Epithelial cell of prostate (primary cell): ENCODE measurements at regions not wholly inside any gene's neighbourhood (a gene's known extent, or its start where the extent isn't known, plus 50 kb on each side); places are given as distances from the start of the nearest gene placed in this dataset.

Experiments
- DNase-seq: peaks from one replicate; pipeline ENCODE4 v3.0.0-alpha.2; 2011; ENCODE audit warnings: low read depth, low spot score
- H3K27ac ChIP-seq: fragments of 450-650 bp; 2 replicates; pipeline ENCODE4 v1.5.1; 2017; ENCODE audit warnings: mild to moderate bottlenecking

DNA sequence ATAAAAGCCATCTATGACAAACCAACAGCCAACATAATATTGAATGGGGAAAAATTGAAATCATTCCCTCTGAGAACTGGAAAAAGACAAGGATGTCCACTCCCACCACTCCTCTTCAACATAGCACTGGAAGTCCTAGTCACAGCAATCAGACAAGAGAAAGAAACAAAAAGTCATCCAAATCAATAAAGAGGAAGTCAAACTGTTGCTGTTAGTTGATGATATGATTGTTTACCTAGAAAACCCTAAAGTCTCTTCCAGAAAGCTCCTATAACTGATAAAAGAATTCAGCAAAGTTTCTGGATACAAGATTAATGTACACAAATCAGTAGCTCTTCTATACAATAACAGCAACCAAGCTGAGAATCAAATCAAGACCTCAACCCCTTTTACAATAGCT is 285.1 kb upstream of the PHF14 start:
- no peak overlapping the region for H3K27ac ChIP-seq
- no peak for DNase-seq

DNA sequence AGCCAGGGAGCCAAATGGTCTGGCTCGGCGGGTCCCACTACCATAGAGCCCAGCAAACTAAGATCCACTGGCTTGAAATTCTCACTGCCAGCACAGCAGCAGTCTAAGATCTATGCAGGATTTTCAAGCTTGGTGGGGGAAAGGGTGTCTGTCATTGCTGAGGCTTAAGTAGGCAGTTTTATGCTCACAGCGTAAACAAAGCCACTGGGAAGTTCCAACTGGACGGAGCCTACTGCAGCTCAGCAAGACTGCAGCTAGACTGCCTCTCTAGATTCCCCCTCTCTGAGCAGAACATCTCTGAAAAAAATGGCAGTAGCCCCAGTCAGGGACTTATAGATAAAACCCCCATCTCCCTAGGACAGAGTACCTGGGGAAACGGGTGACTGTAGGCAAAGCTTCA is 277.6 kb upstream of the PHF14 start:
- H3K27ac ChIP-seq = no peak overlapping the region
- DNase-seq = no peak

DNA sequence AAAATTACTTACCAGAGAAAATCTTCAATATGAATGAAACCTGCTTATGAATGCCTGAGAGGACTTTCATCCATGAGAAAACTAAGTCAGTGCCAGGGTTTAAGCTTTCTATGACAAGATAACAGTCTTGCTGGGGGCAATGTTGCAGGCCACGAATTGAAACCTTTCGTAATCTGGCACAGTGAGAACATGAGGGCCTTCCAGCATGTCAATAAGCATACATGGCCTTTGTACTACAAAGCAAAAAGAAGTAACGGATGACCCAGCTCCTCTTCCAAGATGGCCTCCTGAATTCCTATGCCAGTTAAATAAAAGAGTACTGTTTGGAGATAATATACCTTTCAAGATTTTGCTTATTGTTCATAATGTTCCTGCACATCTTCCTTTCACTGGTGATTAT is 270.6 kb upstream of the PHF14 start:
- no peak overlapping the region for H3K27ac ChIP-seq
- DNase-seq = no peak

DNA sequence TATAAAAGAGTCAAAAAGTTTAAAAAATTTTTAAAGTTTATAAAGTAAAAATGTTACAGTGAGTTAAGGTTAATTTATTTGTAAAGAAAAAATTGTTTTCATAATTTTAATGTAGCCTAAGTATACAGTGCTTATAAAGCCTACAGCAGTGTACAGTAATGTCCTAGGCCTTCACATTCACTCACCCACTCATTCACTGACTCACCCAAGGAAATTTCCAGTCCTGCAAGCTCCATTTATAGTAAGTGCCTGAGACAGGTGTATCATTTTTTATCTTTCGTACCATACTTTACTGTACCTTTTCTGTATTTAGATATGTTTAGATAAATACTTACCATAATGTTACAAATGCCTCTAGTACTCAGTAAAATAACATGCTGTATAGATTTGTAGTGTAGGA is 269.7 kb upstream of the PHF14 start:
- peak; percentile 10 for DNase-seq
- H3K27ac ChIP-seq = no peak overlapping the region

DNA sequence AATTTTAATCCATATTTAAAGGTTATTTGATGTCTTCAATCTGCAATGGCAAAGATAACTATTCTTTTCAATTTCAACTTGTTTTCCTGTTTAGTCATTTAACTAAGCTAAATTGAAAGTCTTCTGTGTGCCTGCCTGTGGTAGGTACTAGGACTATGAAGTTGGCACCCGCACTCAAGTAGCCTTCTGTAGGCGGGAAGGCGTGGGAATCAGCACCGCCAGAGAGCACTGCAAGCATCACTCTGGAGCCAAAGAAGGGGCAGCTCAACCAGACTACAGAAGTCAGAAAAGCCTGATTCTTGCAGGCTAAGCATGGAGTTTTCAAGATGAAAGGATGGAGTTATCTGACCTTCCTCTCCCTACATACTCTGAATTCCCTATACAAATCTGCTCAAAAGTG is 269.0 kb upstream of the PHF14 start:
- H3K27ac ChIP-seq = no peak overlapping the region
- DNase-seq = no peak

DNA sequence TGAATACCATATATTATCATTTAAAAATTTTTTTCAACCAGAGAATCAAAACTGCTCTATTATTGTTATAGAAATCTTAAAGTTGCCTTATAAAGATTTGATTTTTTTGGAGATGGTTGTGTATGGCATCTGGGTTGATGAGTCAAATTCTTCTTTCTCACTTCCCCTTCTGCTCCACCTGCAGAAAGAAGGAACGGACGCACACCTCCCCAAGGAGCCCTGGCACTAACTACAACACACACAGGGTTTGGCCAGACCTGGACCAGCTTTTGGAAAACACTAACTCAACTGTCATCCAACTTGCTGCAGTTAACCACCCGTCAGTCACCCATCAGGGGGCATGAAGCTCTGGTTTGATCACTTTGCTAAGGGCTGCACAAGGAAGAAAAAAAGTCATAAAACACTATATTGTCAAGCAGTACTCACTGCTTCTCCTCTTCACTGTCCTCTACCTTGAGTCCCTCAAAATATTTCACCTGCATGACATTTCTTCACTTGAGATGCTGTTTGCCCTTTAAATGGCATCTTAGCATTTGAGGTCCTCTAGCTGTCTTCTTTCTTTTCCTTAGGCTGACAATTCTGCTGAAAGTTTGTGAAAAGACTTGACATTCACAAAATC is 266.7 kb upstream of the PHF14 start:
- H3K27ac ChIP-seq = no peak overlapping the region

DNA sequence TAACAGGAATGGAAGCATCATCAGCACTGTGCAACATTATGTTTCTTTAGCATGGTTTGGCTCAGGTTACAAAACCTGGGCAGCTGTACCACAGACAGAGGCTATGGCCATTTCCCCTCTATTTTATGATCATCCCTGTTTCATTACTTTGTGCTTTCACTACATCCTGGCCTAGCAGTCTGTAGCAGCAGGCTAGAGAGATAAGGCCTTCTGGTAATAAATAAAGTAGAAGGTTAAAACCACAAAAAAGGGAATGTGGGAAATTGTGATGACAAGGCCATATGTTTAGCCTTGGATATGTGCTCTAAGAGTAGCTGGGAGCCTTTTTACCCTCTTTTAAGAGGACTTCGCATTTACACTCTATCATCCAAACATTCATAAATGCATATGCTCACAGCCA is 266.2 kb upstream of the PHF14 start:
- no peak overlapping the region for H3K27ac ChIP-seq
- DNase-seq = no peak

More for the DNA sequence above, 266.7 kb upstream of the PHF14 start:
- DNase-seq = no peak

DNA sequence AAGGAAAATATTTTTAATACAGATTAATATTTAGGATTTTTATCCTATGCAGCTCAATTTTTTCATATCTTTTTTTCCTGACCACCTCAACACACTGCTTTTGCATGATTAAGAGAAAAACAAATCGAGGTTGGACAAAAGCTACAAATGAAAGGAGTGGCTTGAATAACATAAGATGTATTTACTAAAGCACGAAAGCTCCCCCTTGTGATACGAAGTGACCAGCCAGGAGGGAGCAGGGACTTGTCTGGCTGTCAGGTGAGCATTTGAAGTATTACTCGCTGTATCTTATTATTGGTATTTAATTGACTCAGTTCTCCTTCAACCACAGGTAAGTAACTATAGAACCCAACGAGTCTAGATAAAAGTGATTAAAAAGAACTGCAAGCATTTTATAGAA is 265.2 kb upstream of the PHF14 start:
- DNase-seq = no peak
- H3K27ac ChIP-seq = no peak overlapping the region

DNA sequence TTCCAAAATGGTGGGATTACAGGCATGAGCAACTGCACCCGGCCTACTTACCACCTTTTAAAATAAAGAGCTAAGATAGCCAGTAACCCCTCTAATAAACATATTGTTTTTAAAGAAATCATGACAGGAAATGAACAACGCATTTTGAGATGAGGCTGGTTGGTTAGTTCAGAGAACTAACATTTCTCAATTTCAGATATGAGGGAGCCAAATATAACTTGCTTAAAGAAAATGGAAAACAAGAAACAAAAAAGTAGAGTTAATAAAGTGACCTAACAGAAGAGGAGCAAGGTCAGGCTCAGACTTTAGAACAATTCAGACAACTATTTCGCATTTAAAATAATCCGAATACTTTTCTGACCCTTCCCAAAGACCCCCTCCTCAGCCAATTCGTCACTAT is 254.9 kb upstream of the PHF14 start:
- H3K27ac ChIP-seq = no peak overlapping the region
- no peak for DNase-seq

DNA sequence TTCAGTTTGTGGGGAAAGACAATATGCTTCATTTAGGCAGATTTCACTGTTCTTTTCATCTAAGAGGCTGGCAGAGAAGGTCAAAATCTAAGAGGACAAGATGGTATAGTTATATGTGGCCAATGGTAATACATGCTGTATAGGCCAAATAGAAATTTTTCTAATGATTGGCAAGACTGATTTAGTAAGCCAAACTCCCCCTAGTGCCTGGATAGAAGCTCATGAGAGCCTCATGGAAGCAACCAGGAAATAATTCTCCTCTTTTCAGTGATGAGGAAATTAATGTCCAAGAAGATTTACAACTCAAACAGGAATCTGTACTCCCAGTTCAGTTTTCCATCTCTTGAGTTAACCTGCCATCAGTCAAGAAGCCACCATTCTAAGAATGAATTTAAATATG is 253.6 kb upstream of the PHF14 start:
- DNase-seq = no peak
- no peak overlapping the region for H3K27ac ChIP-seq

DNA sequence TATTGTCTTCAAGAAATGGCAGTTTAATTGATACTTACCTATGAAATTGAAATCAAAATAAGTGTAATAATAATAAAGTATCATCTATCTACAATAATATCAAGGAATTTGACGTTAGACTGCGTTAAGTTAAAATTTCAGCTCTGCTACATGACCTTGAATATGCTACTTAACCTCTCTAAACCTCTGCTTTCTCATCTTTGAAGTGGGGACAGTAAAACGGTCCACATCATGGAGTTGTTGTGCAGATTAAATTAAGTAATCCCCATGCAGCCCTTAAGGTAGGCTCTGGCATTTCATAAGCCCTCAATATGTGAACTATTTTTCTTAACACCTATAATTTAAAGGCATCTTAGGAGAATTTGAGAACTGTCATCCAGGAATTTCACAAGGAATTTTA is 252.4 kb upstream of the PHF14 start:
- H3K27ac ChIP-seq = no peak overlapping the region
- DNase-seq = no peak

DNA sequence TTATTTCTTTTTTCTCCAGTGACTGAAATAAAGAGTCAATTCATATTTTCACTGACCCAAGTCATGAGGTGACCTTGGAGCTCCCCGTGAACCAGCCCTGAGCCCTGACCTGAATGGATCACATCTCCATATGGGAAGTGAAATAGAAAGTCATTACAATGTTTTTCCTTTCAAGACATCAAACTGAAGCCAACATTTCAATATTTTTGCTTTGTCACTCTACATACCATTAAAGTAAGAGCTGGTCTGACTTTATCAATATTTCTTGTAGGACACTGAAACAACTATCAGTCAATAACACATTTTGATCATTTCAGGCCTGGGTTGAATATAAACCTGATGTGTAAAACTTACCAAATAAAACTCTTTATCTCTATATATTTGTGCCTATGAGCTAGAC is 249.8 kb upstream of the PHF14 start:
- no peak for DNase-seq
- no peak overlapping the region for H3K27ac ChIP-seq

DNA sequence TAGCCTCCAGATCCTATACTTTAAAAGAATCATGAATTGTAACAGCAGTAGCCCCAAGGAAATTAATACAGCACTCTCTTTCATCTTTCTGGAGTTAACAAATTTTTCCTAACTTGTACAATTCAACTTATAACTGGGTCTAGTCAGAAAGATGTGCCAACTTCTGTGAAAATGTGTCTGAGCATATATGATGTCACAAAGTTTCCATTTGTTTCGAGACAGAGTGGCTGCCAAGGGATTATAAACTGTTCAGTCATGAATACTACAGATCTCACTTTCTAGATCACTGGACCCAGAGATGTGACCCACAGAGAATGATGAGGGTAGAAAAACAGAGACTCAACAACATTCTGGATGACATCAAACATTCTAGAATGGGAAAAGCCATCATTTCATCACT is 249.2 kb upstream of the PHF14 start:
- H3K27ac ChIP-seq = no peak overlapping the region
- DNase-seq = no peak

DNA sequence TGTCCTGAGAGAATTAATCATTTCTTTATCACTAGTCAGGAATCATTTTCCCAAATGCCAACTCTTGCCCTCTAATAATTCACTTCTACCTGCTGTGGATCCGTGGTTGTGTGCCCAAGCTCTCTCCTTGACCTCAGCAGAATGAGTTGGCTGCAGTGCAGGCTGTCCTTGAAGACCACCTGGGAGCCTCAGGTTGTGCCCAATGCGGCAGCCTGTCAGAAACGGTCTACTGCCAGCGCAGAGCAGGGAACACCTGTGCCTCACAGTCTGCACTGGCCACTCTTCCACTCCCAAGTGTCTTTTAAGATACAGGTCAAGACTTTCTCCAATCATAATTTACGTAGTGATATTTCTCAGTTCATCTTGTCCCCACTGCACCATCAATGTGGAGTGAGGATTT is 246.0 kb upstream of the PHF14 start:
- H3K27ac ChIP-seq = no peak overlapping the region
- DNase-seq = no peak

DNA sequence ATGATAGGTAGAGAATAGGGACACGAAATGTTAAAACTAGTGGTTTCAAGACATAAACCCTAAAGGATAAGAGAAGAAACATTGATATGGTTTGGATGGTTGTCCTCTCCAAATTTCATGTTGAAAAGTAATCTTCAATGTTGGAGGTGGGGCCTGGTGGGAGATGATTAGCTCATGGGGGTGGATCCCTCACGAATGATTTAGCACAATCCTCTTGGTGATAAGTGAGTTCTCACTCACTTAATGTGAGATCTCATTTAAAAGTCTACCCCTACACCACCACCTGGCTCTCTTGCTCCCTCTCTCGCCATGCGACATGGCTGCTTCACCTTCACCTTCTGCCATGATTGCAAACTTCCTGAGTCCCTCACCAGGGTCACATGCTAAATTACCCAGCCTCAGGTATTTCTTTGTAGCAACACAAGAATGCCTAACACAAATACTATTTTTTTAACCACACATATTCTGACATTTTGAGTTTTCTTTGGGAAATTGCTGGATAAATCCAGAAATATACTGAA is 242.4 kb upstream of the PHF14 start:
- no peak for DNase-seq
- H3K27ac ChIP-seq = no peak overlapping the region

DNA sequence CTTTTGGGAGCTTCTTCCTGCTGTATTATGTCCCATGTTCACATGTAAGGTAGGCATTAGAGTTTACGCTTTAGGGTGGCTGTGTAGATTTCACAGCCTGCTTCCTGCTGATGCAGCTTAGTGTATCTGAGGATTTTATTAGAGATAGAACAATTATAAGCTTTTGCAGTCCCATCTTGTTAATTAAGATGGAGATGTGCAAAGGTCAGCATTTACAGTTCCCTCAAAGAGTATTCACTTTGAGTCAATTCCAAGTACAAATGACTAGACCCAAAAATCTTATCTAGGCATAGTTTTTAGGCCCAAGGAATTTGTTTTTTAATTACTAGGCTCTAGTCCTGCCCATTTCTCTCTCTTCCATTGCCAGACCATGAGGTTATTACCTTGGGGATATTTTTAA is 239.9 kb upstream of the PHF14 start:
- no peak for DNase-seq

DNA sequence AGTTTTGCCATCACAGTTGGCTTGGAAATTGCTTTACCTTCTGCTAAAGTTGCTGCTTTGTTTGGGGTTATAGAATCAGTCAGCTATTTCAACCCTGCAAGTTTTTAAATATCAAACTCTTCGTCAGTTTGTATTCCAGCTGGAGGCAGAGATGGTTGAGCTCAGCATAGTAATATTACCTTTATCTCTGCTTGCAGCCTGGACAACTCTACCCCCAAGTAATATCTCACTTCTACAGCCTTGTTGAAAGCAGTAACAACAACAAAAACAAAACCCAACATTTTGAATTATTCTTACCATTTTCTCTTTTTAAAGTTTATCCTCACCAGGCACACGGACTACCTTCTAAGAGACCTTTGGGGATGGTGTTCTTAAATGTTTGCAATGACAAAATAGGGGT is 239.1 kb upstream of the PHF14 start:
- no peak for DNase-seq
- H3K27ac ChIP-seq = no peak overlapping the region

More for the DNA sequence above, 239.9 kb upstream of the PHF14 start:
- H3K27ac ChIP-seq = no peak overlapping the region

DNA sequence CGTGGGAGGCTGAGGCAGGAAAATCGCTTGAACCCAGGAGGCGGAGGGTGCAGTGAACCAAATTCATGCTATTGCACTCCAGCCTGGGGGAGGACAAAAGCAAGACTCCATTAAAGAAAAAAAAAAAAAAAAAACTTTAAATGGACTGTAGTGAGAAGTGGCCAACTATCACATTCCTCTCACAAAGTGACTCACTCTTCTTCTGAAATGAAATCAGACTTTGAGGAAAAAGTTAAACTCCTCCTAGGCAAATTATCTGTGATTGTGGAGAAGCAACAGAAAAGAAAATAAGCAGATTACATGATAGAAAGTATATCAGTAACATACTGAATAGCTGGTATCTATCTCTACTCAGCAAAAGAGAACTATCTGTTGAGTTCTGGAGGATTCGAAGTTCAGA is 234.3 kb upstream of the PHF14 start:
- DNase-seq = no peak
- no peak overlapping the region for H3K27ac ChIP-seq

DNA sequence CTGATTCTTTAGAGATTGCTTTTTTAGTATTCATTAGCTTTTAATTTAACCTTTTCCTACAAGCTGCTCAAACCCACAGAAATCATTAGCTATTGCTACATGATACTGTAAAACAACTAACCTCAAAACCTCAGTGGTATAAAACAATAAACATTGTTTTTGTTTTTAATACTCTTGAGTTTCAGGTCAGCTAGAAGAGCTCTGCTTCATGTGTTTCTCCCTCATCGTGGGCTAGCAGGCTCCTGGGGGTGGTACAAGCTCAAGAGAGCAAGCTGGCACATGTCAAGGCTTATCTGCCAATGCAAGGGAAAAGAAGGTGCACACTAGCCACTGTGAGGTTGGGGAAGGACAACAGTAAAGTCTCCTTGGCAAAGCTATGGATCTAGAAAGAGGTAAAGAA is 232.9 kb upstream of the PHF14 start:
- H3K27ac ChIP-seq = no peak overlapping the region

DNA sequence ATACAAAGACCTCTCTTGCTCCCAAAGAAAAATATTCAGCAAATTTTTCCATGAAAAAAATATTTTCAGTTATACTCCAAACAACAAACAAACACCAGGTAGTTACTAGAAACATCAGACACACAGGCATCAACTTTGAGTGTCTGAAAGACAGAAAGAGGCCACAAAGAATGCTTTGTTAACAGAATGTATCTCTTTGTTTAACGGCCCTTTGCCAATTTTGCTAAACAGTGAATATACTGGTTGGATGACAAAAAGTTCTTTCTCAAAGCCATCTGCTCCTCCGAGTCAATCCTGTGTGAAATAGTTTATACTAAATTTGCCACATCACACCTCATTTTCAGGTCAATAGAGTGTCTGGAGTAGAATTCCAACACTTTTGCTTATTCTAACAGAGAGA is 216.7 kb upstream of the PHF14 start:
- no peak overlapping the region for H3K27ac ChIP-seq
- no peak for DNase-seq

More for the DNA sequence above, 232.9 kb upstream of the PHF14 start:
- DNase-seq = no peak

DNA sequence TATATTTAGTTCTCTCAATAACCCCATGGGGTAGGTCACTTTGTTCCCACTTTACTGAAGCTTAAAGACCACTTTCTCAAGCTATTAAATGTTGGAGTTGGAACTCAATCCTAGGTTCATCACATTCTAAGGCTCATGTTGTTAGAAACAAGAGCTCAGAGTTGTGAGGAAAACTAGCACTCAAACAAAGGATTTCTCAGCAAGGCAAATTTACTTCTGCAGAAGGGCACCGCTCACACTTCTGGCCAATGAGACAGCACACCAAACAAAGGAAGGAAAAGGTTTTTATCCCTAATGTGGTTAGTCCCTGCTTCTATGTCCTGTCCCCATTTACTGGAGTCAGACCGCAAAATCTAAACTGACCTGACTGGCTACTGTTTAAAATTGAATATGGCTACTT is 214.6 kb upstream of the PHF14 start:
- no peak overlapping the region for H3K27ac ChIP-seq
- no peak for DNase-seq

DNA sequence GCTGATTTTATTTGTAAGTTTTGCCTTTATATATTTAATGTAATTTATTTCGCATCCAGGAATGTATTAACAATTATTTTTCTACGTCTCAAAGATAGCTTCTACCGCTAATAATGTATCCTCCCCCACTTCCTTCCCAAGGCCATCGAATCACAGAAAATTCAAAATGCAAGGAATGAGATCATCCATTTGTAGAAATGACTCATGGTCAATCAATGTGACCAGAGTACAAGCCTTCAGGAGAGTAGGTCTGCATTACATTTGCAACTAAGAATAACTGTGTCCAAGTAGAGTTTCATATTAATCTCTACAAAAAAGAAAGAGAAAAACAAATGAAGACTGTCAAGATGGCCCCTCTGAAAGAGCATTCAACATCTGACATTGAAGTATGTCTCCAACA is 205.9 kb upstream of the PHF14 start:
- no peak overlapping the region for H3K27ac ChIP-seq
- DNase-seq = no peak

DNA sequence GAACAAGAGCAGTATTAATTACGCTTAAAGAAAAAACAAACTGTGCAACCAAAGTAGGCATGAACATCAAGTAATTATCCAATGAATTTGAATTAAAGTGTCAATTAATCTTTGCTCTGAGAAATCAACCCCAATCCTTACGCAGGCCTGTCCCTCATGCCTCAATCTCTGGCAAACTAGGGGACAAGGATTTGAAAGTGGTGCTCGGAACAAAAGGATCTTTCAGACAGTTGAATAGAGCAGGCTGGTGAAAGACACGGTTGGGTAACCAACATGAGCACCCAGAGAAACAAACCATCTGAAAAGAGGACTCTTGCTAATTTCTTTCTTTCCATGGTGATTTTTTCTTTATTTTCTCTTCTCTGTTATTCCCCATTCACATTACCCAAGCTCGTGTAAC is 203.5 kb upstream of the PHF14 start:
- no peak overlapping the region for H3K27ac ChIP-seq
- DNase-seq = no peak
